CD14-positive monocyte (primary cell): ENCODE measurements at regions not wholly inside any gene's neighbourhood (a gene's known extent, or its start where the extent isn't known, plus 50 kb on each side); places are given as distances from the start of the nearest gene placed in this dataset.

Experiments
- DNase-seq, 3 donors: peaks; one replicate each; pipeline ENCODE4 v3.0.0-alpha.2; 2011 to 2022
- H2AFZ ChIP-seq: 2 replicates; pipeline ENCODE4 v1.6.0; 2012; ENCODE audit warnings: mild to moderate bottlenecking, low read depth, low read length, inconsistent platforms; ENCODE audit not compliant: insufficient read depth, poor library complexity, severe bottlenecking
- H3K27ac ChIP-seq, 2 donors: 1 replicate in 1 of 2; 2 replicates in 1 of 2; pipeline ENCODE4 v1.5.1; 2012 to 2013; ENCODE audit warnings: low read length in 2 of 2, control low read depth in 1 of 2, inconsistent platforms in 1 of 2, low read depth in 1 of 2, mild to moderate bottlenecking in 1 of 2
- H3K27me3 ChIP-seq, 2 donors: one replicate each; pipeline versions ENCODE4 v1.6.0 to v1.6.1; 2011 to 2013; ENCODE audit warnings: low read length in 2 of 2; ENCODE audit not compliant: control insufficient read depth in 2 of 2, insufficient read depth in 2 of 2
- H3K36me3 ChIP-seq, 2 donors: replicated peaks in 1 of 2; 1 replicate in 1 of 2; 2 replicates in 1 of 2; pipeline versions ENCODE4 v1.5.1 to v1.6.1; 2012 to 2013; ENCODE audit warnings: low read length in 2 of 2, control low read depth in 1 of 2, inconsistent platforms in 1 of 2, mild to moderate bottlenecking in 1 of 2; ENCODE audit not compliant: insufficient read depth in 2 of 2, control insufficient read depth in 1 of 2
- H3K4me1 ChIP-seq, 2 donors: 1 replicate in 1 of 2; 2 replicates in 1 of 2; pipeline versions ENCODE4 v1.5.1 to v1.6.1; 2012 to 2013; ENCODE audit warnings: low read length in 2 of 2, control low read depth in 1 of 2, inconsistent platforms in 1 of 2, mild to moderate bottlenecking in 1 of 2, moderate library complexity in 1 of 2; ENCODE audit not compliant: insufficient read depth in 2 of 2, control insufficient read depth in 1 of 2
- H3K4me2 ChIP-seq: replicated peaks from 2 replicates; pipeline ENCODE3; 2012; ENCODE audit warnings: low read length, moderate library complexity, mild to moderate bottlenecking; ENCODE audit not compliant: poor library complexity, severe bottlenecking; ENCODE audit errors: extremely low read depth
- H3K4me3 ChIP-seq, 3 experiments: fragments of 200-600 bp in 1 of 3; sonication (generic) in 1 of 3; replicated peaks in 1 of 3; 1 replicate in 2 of 3; 2 replicates in 1 of 3; pipeline ENCODE4 v1.5.1; 2011 to 2013; ENCODE audit warnings: low read length in 3 of 3, mild to moderate bottlenecking in 3 of 3, control low read depth in 2 of 3, low read depth in 2 of 3, inconsistent platforms in 1 of 3, moderate library complexity in 1 of 3
- H3K79me2 ChIP-seq: 2 replicates; pipeline ENCODE4 v1.6.0; 2012; ENCODE audit warnings: mild to moderate bottlenecking, control low read depth, inconsistent platforms, low read length, moderate library complexity; ENCODE audit not compliant: insufficient read depth
- H3K9ac ChIP-seq: 2 replicates; pipeline ENCODE4 v1.6.0; 2017; ENCODE audit warnings: low read length, mild to moderate bottlenecking; ENCODE audit not compliant: insufficient read depth, poor library complexity, severe bottlenecking
- H3K9me3 ChIP-seq, 2 donors: replicated peaks in 1 of 2; 1 replicate in 1 of 2; 2 replicates in 1 of 2; pipeline versions ENCODE4 v1.5.1 to v1.6.1; 2012 to 2013; ENCODE audit warnings: low read length in 2 of 2, control low read depth in 1 of 2; ENCODE audit not compliant: control insufficient read depth in 1 of 2, insufficient read depth in 1 of 2
- H4K20me1 ChIP-seq: 2 replicates; pipeline ENCODE4 v1.6.0; 2012; ENCODE audit warnings: mild to moderate bottlenecking, low read length, control low read depth, moderate library complexity; ENCODE audit not compliant: insufficient read depth
- H3K27ac Mint-ChIP-seq, 7 donors: one replicate each; pipeline ENCODE4 v1.8.0; 2020; ENCODE audit warnings: mild to moderate bottlenecking in 7 of 7, mixed read lengths in 7 of 7, moderate library complexity in 6 of 7, inconsistent platforms in 2 of 7
- H3K27me3 Mint-ChIP-seq, 3 donors: one replicate each; pipeline ENCODE4 v1.8.0; 2021 to 2022; ENCODE audit warnings: low read depth in 3 of 3, mild to moderate bottlenecking in 3 of 3, mixed read lengths in 3 of 3, moderate library complexity in 3 of 3, inconsistent platforms in 1 of 3
- H3K36me3 Mint-ChIP-seq, 2 donors: one replicate each; pipeline ENCODE4 v1.8.0; 2020; ENCODE audit warnings: mixed read lengths in 2 of 2, inconsistent platforms in 1 of 2, mild to moderate bottlenecking in 1 of 2
- H3K4me1 Mint-ChIP-seq: one replicate; pipeline ENCODE4 v1.8.0; 2020; ENCODE audit warnings: mild to moderate bottlenecking, mixed read lengths
- H3K4me3 Mint-ChIP-seq, 2 donors: one replicate each; pipeline ENCODE4 v1.8.0; 2020; ENCODE audit warnings: mild to moderate bottlenecking in 2 of 2, mixed read lengths in 2 of 2, moderate library complexity in 1 of 2
- H3K9me3 Mint-ChIP-seq, 7 donors: one replicate each; pipeline ENCODE4 v1.8.0; 2020 to 2022; ENCODE audit warnings: mixed read lengths in 7 of 7, mild to moderate bottlenecking in 6 of 7, moderate library complexity in 6 of 7, inconsistent platforms in 2 of 7
- WGBS: methylation state at CpG from one replicate; pipeline ENCODE4 v1.1.5; 2013; ENCODE audit warnings: missing lambda C conversion rate; ENCODE audit not compliant: insufficient coverage; 5-methylcytosine and 5-hydroxymethylcytosine counted together
- intact Hi-C, 2 donors: fragments of 100-400 bp; cut with micrococcal nuclease; formaldehyde crosslinking; loops; one replicate each; pipeline versions ENCODE4 v1.15.0 to v1.15.1; 2023
- TF ChIP-seq, protein P1 (sequence below): fragments of 200-600 bp; IDR thresholded peaks from one replicate; pipeline ENCODE4 v1.8.0; 2022; ENCODE audit warnings: antibody characterized with exemption, mild to moderate bottlenecking

DNA sequence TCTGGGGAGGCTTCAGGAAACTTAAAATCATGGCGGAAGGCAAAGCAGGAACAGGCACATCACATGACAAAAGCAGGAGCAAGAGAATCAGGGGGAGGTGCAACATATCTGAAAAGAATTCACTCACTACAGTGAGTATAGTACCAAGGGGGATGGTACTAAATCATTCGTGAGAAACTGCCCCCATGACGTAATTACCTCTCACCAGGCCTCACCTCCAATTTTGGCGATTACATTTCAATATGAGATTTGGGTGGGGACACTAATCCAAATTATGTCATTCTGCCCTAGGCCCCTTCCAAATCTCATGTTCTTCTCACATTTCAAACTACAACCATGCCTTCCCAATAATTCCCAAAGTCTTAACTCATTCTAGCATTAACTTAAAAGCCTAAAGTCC lies 740.8 kb upstream of the SOX11 start:
- no peaks in the 10 kb centered on the region for H4K20me1 ChIP-seq
- no peaks in the 10 kb centered on the region for H3K4me1 Mint-ChIP-seq
- no peaks in the 10 kb centered on the region for H3K36me3 ChIP-seq
- no peak overlapping the region for H3K27ac ChIP-seq
- H3K27me3 Mint-ChIP-seq = no peaks in the 10 kb centered on the region
- TF ChIP-seq, protein P1, sequence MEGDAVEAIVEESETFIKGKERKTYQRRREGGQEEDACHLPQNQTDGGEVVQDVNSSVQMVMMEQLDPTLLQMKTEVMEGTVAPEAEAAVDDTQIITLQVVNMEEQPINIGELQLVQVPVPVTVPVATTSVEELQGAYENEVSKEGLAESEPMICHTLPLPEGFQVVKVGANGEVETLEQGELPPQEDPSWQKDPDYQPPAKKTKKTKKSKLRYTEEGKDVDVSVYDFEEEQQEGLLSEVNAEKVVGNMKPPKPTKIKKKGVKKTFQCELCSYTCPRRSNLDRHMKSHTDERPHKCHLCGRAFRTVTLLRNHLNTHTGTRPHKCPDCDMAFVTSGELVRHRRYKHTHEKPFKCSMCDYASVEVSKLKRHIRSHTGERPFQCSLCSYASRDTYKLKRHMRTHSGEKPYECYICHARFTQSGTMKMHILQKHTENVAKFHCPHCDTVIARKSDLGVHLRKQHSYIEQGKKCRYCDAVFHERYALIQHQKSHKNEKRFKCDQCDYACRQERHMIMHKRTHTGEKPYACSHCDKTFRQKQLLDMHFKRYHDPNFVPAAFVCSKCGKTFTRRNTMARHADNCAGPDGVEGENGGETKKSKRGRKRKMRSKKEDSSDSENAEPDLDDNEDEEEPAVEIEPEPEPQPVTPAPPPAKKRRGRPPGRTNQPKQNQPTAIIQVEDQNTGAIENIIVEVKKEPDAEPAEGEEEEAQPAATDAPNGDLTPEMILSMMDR = no peak
- H3K4me3 ChIP-seq = no peak overlapping the region
- no peaks in the 10 kb centered on the region for H3K36me3 Mint-ChIP-seq
- H3K79me2 ChIP-seq = no peaks in the 10 kb centered on the region
- no peaks in the 10 kb centered on the region for H3K4me1 ChIP-seq
- DNase-seq = no peak
- H3K27me3 ChIP-seq = no peaks in the 10 kb centered on the region
- no peak overlapping the region for H3K9ac ChIP-seq
- no peak overlapping the region for H3K4me3 Mint-ChIP-seq
- H3K4me2 ChIP-seq = no peak overlapping the region
- H3K9me3 Mint-ChIP-seq = peaks cover 0 to 11% (median 2%) of the 10 kb centered on the region in 7 donors
- peaks cover 0 to 2% of the 10 kb centered on the region in 2 donors for H3K9me3 ChIP-seq
- WGBS = no CpG with 5 or more reads among the region's 4 CpGs
- no peak overlapping the region for H3K27ac Mint-ChIP-seq
- intact Hi-C loops = no loop called here
- no peak overlapping the region for H2AFZ ChIP-seq

DNA sequence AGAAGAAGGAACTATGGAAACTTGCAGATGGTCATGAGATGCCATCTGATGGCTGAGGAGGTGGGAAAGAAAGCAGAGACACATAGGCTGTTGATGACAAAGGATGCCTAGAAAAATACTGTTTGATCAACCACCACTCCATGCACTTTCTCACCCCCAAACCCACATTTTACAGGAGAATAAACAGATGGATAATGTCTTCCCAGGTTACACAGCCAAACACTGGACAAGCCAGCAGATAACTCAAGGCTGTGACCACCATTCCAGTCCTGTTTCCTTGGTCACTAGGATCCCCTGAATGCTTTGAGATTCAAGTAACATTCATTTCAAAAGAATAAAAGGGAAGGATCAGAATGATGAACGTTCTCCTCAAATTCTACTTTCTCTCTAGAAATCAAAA lies 733.0 kb upstream of the SOX11 start:
- Mint-ChIP-seq H3K9me3 (peaks cover 0 to 13% (median 0%) of the 10 kb centered on the region in 7 donors), H3K4me3 (no peak overlapping the region), H3K27me3 (no peaks in the 10 kb centered on the region), H3K27ac (no peak overlapping the region), H3K36me3 (no peaks in the 10 kb centered on the region), H3K4me1 (no peaks in the 10 kb centered on the region)
- Histone ChIP-seq H3K4me1 (no peaks in the 10 kb centered on the region), H2AFZ (no peak overlapping the region), H3K4me3 (no peak overlapping the region), H3K79me2 (no peaks in the 10 kb centered on the region), H3K4me2 (no peak overlapping the region), H3K27me3 (no peaks in the 10 kb centered on the region), H3K9ac (no peak overlapping the region), H3K9me3 (no peaks in the 10 kb centered on the region), H3K27ac (no peak overlapping the region), H3K36me3 (no peaks in the 10 kb centered on the region), H4K20me1 (no peaks in the 10 kb centered on the region)
- intact Hi-C loops = no loop called here
- no peak for DNase-seq
- no CpG with 5 or more reads among the region's 1 CpG for WGBS
- TF ChIP-seq, protein P1 = no peak
